H1 (cell line): ENCODE measurements at regions not wholly inside any gene's neighbourhood (a gene's known extent, or its start where the extent isn't known, plus 50 kb on each side); places are given as distances from the start of the nearest gene placed in this dataset.

Source experiments
- CTCF ChIA-PET: fragments of 300-600 bp; sonication (Branson Sonifier 250); formaldehyde crosslinking; loops from one replicate; lab custom pipeline; 2021; ENCODE audit not compliant: partially characterized antibody; lab: Charles Lee
- POLR2A ChIA-PET: fragments of 300-600 bp; sonication (Branson Sonifier 250); formaldehyde crosslinking; loops from one replicate; lab custom pipeline; 2021; ENCODE audit warnings: inconsistent platforms; ENCODE audit not compliant: partially characterized antibody; lab: Charles Lee
- DNase-seq, 2 experiments: peaks; one replicate each; pipeline versions ENCODE4 v3.0.0 to v3.0.0-alpha.2; 2010 to 2022; ENCODE audit warnings: low spot score in 2 of 2, low read depth in 1 of 2, mixed read lengths in 1 of 2
- FAIRE-seq: peaks from 2 replicates; lab custom pipeline; 2011; peaks lifted over from hg19 to GRCh38; lab: Jason Lieb, UNC
- H2AFZ ChIP-seq: 2 replicates; pipeline ENCODE4 v1.8.1; 2012; ENCODE audit warnings: low read length, inconsistent platforms
- H2AK5ac ChIP-seq: 2 replicates; pipeline ENCODE4 v1.6.1; 2013; ENCODE audit warnings: low read depth, low read length
- H2BK120ac ChIP-seq: replicated peaks from 2 replicates; pipeline ENCODE3; 2013; ENCODE audit warnings: low read depth, low read length, inconsistent platforms
- H2BK12ac ChIP-seq: 2 replicates; pipeline ENCODE4 v1.6.1; 2013; ENCODE audit warnings: low read depth, low read length
- H2BK15ac ChIP-seq: 2 replicates; pipeline ENCODE4 v1.6.1; 2013; ENCODE audit warnings: low read length
- H2BK20ac ChIP-seq: 2 replicates; pipeline ENCODE4 v1.6.1; 2013; ENCODE audit warnings: low read length
- H2BK5ac ChIP-seq: 2 replicates; pipeline ENCODE4 v1.6.1; 2013; ENCODE audit warnings: low read depth, low read length
- H3K14ac ChIP-seq: 2 replicates; pipeline ENCODE4 v1.6.1; 2013; ENCODE audit warnings: inconsistent platforms; ENCODE audit not compliant: insufficient read length
- H3K18ac ChIP-seq: 2 replicates; pipeline ENCODE4 v1.6.1; 2013; ENCODE audit warnings: low read length; ENCODE audit errors: extremely low read depth
- H3K23ac ChIP-seq: 2 replicates; pipeline ENCODE4 v1.6.1; 2013; ENCODE audit warnings: inconsistent platforms; ENCODE audit not compliant: insufficient read length
- H3K23me2 ChIP-seq: 2 replicates; pipeline ENCODE4 v1.6.1; 2013; ENCODE audit warnings: low read depth, low read length
- H3K27ac ChIP-seq: 2 replicates; pipeline ENCODE4 v1.6.1; 2011; ENCODE audit warnings: low read depth, low read length, inconsistent platforms
- H3K27me3 ChIP-seq, 4 experiments: replicated peaks in 1 of 4; 1 replicate in 1 of 4; 2 replicates in 3 of 4; pipeline versions ENCODE4 v1.6.1 to v1.8.1; 2011 to 2013; ENCODE audit warnings: low read length in 3 of 4, mild to moderate bottlenecking in 3 of 4, inconsistent platforms in 2 of 4, mixed read lengths in 2 of 4, moderate library complexity in 1 of 4; ENCODE audit not compliant: control insufficient read depth in 3 of 4, insufficient read depth in 3 of 4; ENCODE audit errors: extremely low read depth in 1 of 4
- H3K36me3 ChIP-seq, 4 experiments: 2 replicates each; pipeline versions ENCODE4 v1.6.1 to v1.8.1; 2011 to 2013; ENCODE audit warnings: mild to moderate bottlenecking in 4 of 4, low read length in 3 of 4, moderate library complexity in 2 of 4, control low read depth in 1 of 4, inconsistent platforms in 1 of 4; ENCODE audit not compliant: insufficient read depth in 4 of 4, control insufficient read depth in 2 of 4
- H3K4ac ChIP-seq: replicated peaks from 2 replicates; pipeline ENCODE3; 2013; ENCODE audit warnings: low read length, low read depth, mixed read lengths, inconsistent platforms; ENCODE audit not compliant: insufficient read length
- H3K4me1 ChIP-seq, 4 experiments: replicated peaks in 1 of 4; 1 replicate in 1 of 4; 2 replicates in 3 of 4; pipeline versions ENCODE4 v1.6.1 to v1.8.1; 2011 to 2013; ENCODE audit warnings: low read length in 3 of 4, inconsistent platforms in 2 of 4, mixed read lengths in 1 of 4; ENCODE audit not compliant: insufficient read depth in 4 of 4, control insufficient read depth in 3 of 4
- H3K4me2 ChIP-seq, 2 experiments: 2 replicates each; pipeline versions ENCODE4 v1.6.1 to v1.8.1; 2011 to 2013; ENCODE audit warnings: low read depth in 2 of 2, low read length in 2 of 2, control low read depth in 1 of 2, inconsistent platforms in 1 of 2, mild to moderate bottlenecking in 1 of 2; ENCODE audit not compliant: insufficient read depth in 1 of 2
- H3K4me3 ChIP-seq, 4 experiments: fragments of 200-600, 300-600 bp in 1 of 4; sonication (generic), shearing (Covaris generic), sonication (Bioruptor Twin) in 1 of 4; 2 replicates each; pipeline versions ENCODE4 v1.5.1 to v1.8.1; 2011 to 2016; ENCODE audit warnings: low read length in 4 of 4, low read depth in 3 of 4, control low read depth in 2 of 4, inconsistent platforms in 2 of 4, mild to moderate bottlenecking in 2 of 4, mixed read lengths in 1 of 4, moderate library complexity in 1 of 4; ENCODE audit not compliant: insufficient read depth in 2 of 4; ENCODE audit errors: extremely low read depth in 1 of 4
- H3K56ac ChIP-seq: replicated peaks from 2 replicates; pipeline ENCODE3; 2013; ENCODE audit warnings: low read depth, mild to moderate bottlenecking, mixed read lengths, low read length, inconsistent platforms; ENCODE audit not compliant: insufficient read length
- H3K79me1 ChIP-seq: 2 replicates; pipeline ENCODE4 v1.6.1; 2013; ENCODE audit warnings: low read depth, low read length, control low read depth
- H3K79me2 ChIP-seq, 2 experiments: 2 replicates each; pipeline versions ENCODE4 v1.6.1 to v1.8.1; 2012 to 2013; ENCODE audit warnings: low read length in 2 of 2, mild to moderate bottlenecking in 2 of 2, inconsistent platforms in 1 of 2; ENCODE audit not compliant: insufficient read depth in 2 of 2, control insufficient read depth in 1 of 2
- H3K9ac ChIP-seq, 4 experiments: replicated peaks in 1 of 4; 1 replicate in 1 of 4; 2 replicates in 3 of 4; pipeline versions ENCODE4 v1.6.1 to v1.8.1; 2011 to 2013; ENCODE audit warnings: low read depth in 3 of 4, low read length in 3 of 4, control low read depth in 2 of 4, mild to moderate bottlenecking in 2 of 4, moderate library complexity in 2 of 4, inconsistent platforms in 1 of 4; ENCODE audit errors: extremely low read depth in 1 of 4
- H3K9me3 ChIP-seq, 2 experiments: 2 replicates each; pipeline versions ENCODE4 v1.6.1 to v1.8.1; 2012 to 2013; ENCODE audit warnings: mild to moderate bottlenecking in 2 of 2, moderate library complexity in 2 of 2, control low read depth in 1 of 2, inconsistent platforms in 1 of 2, low read depth in 1 of 2, low read length in 1 of 2, mixed read lengths in 1 of 2; ENCODE audit not compliant: insufficient read depth in 2 of 2
- H4K20me1 ChIP-seq, 2 experiments: replicated peaks in 1 of 2; 2 replicates each; pipeline versions ENCODE3 to v1.8.1; 2011 to 2013; ENCODE audit warnings: inconsistent platforms in 2 of 2, low read length in 2 of 2, mild to moderate bottlenecking in 1 of 2; ENCODE audit not compliant: insufficient read depth in 2 of 2, control insufficient read depth in 1 of 2
- H4K5ac ChIP-seq: 2 replicates; pipeline ENCODE4 v1.6.1; 2013; ENCODE audit warnings: low read length, low read depth, mixed read lengths, inconsistent platforms; ENCODE audit not compliant: insufficient read length
- H4K8ac ChIP-seq: 2 replicates; pipeline ENCODE4 v1.8.0; 2013; ENCODE audit warnings: mild to moderate bottlenecking, moderate library complexity, low read length, inconsistent platforms; ENCODE audit not compliant: insufficient read depth; ENCODE audit errors: extremely low read depth
- H4K91ac ChIP-seq: replicated peaks from 2 replicates; pipeline ENCODE3; 2013; ENCODE audit warnings: low read length, mixed read lengths, inconsistent platforms; ENCODE audit not compliant: insufficient read length
- BACH1 ChIP-seq: IDR thresholded peaks from 2 replicates; pipeline ENCODE4 v1.6.1; 2012; ENCODE audit warnings: low read length, improper control_type of control experiment
- CHD2 ChIP-seq: IDR thresholded peaks from 2 replicates; pipeline ENCODE4 v1.6.1; 2012; ENCODE audit warnings: low read length, improper control_type of control experiment
- EP300 ChIP-seq, 2 experiments: IDR thresholded peaks; 1 replicate in 1 of 2; 2 replicates in 1 of 2; pipeline ENCODE4 v1.6.1; 2011 to 2012; ENCODE audit warnings: low read depth in 2 of 2, low read length in 2 of 2, mild to moderate bottlenecking in 2 of 2, borderline replicate concordance in 1 of 2, inconsistent platforms in 1 of 2, moderate library complexity in 1 of 2
- GABPA ChIP-seq: IDR thresholded peaks from 2 replicates; pipeline ENCODE4 v1.6.1; 2011; ENCODE audit warnings: mild to moderate bottlenecking, low read length, moderate library complexity, borderline replicate concordance; ENCODE audit not compliant: insufficient read depth
- HDAC2 ChIP-seq, 2 experiments: fragments of 300-600 bp in 1 of 2; sonication (generic) in 1 of 2; IDR thresholded peaks; 2 replicates each; pipeline ENCODE4 v1.6.1; 2011 to 2012; ENCODE audit warnings: low read depth in 2 of 2, low read length in 2 of 2, mild to moderate bottlenecking in 2 of 2, moderate library complexity in 2 of 2, borderline replicate concordance in 1 of 2, inconsistent platforms in 1 of 2
- POLR2A ChIP-seq, 2 experiments: IDR thresholded peaks; 1 replicate in 1 of 2; 2 replicates in 1 of 2; pipeline ENCODE4 v1.6.1; 2011; ENCODE audit warnings: low read depth in 2 of 2, low read length in 2 of 2, mild to moderate bottlenecking in 2 of 2; ENCODE audit errors: control extremely low read depth in 1 of 2
- POLR2AphosphoS5 ChIP-seq: IDR thresholded peaks from 2 replicates; pipeline ENCODE4 v1.6.1; 2011; ENCODE audit warnings: low read depth, low read length
- SP2 ChIP-seq: IDR thresholded peaks from 2 replicates; pipeline ENCODE4 v1.6.1; 2012; ENCODE audit warnings: mild to moderate bottlenecking, low read length, inconsistent platforms
- ZNF274 ChIP-seq: IDR thresholded peaks from 2 replicates; pipeline ENCODE4 v1.7.0; 2012; ENCODE audit warnings: low read length, borderline replicate concordance; ENCODE audit errors: extremely low read depth
- WGBS, 2 experiments: shearing (Covaris generic) in 1 of 2; methylation state at CpG; one replicate each; pipeline versions ENCODE4 v1.1.6 to v1.1.7; 2013 to 2015; ENCODE audit warnings: low lambda C conversion rate in 2 of 2, mixed read lengths in 2 of 2, inconsistent platforms in 1 of 2, low coverage in 1 of 2, missing lambda C conversion rate in 1 of 2; ENCODE audit not compliant: insufficient replicate concordance in 2 of 2, insufficient coverage in 1 of 2, insufficient read length in 1 of 2; ENCODE audit errors: extremely low coverage in 1 of 2, missing lambda C conversion rate in 1 of 2; 5-methylcytosine and 5-hydroxymethylcytosine counted together

DNA sequence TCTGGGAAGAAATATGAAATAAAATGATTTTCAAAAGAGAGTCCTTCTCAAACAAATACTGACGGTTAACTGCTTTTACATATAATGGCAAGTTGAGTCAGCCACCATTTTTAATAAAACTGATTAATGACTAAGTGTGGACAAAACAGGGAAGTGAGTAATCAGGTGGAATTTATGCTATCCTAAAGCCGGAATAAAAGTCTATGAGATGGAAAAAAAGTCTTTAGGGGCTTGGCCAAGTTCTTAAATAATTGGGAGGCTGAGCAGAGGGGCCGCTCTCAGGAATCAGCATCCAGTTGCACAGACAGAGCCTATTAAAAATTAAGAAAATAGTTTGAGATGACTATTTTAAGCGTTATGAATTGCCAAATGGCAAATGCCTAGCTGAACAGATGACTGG is 58.6 kb upstream of the AFF3 start:
- Histone ChIP-seq H3K23me2 (no peaks in the 10 kb centered on the region), H2BK15ac (no peak overlapping the region), H3K36me3 (no peaks in the 10 kb centered on the region), H4K91ac (no peak overlapping the region), H3K27ac (no peak overlapping the region), H3K4me3 (no peak overlapping the region), H3K27me3 (no peaks in the 10 kb centered on the region; a peak in 1 of 7 replicates), H3K9me3 (no peaks in the 10 kb centered on the region), H3K23ac (no peak overlapping the region), H2BK12ac (no peak overlapping the region), H2BK20ac (no peak overlapping the region), H3K56ac (no peak overlapping the region), H4K20me1 (no peaks in the 10 kb centered on the region), H2AFZ (no peak overlapping the region), H2BK120ac (no peak overlapping the region), H2BK5ac (no peak overlapping the region), H3K79me2 (no peaks in the 10 kb centered on the region), H3K4me1 (peaks cover 3 to 10% (median 7%) of the 10 kb centered on the region in 4 experiments; a peak in 6 of 7 replicates), H3K18ac (no peak overlapping the region), H3K9ac (no peak overlapping the region), H4K5ac (no peak overlapping the region), H3K79me1 (no peaks in the 10 kb centered on the region), H3K4ac (no peak overlapping the region), H3K14ac (no peak overlapping the region), H4K8ac (no peak overlapping the region), H2AK5ac (no peak overlapping the region), H3K4me2 (no peak overlapping the region)
- FAIRE-seq = no peak
- POLR2A ChIA-PET = no interaction called here
- no peak for DNase-seq
- CTCF ChIA-PET = interaction anchor here (1.0 kb wide), 1 partner anchor 45 kb away, joined by 4 read pairs; no protein-coding TSS in a partner anchor
- WGBS, 2 experiments = 92% methylated on average over 4 of the region's 4 CpGs; no CpG with 5 or more reads in 1 of the 2 experiments
- TF ChIP-seq GABPA (no peak), BACH1 (no peak), SP2 (no peak), HDAC2 (IDR thresholded peaks at IDR 0.05; ENCODE audit: borderline replicate concordance in 1 of 2, low read depth in 2 of 2, low read length in 2 of 2) (no peak), ZNF274 (no peak), CHD2 (no peak), EP300 (IDR thresholded peaks at IDR 0.05; ENCODE audit: borderline replicate concordance in 1 of 2, low read depth in 2 of 2, low read length in 2 of 2) (no peak), POLR2AphosphoS5 (no peak), POLR2A (IDR thresholded peaks at IDR 0.05; ENCODE audit: control extremely low read depth in 1 of 2, low read depth in 2 of 2, low read length in 2 of 2) (no peak)
